ENCODE measurements at regions not wholly inside any gene's neighbourhood (a gene's known extent, or its start where the extent isn't known, plus 50 kb on each side); places are given as distances from the start of the nearest gene placed in this dataset.

GRCh38 chr3:73745526-73746191, 120.9 kb upstream of the PDZRN3 start:
- H3K4me2 ChIP-seq (ENCODE audit: low read length): no peak overlapping the region
- H3K9ac ChIP-seq (ENCODE audit: low read length): no peak overlapping the region
- DNase-seq: no peak
- H3K14ac ChIP-seq (ENCODE audit: low read length): no peak overlapping the region
- H2BK12ac ChIP-seq (ENCODE audit: low read length): no peak overlapping the region
- H3K27me3 ChIP-seq (ENCODE audit: insufficient read depth, low read length): no peaks in the 10 kb centered on the region
- H3K4me1 ChIP-seq (ENCODE audit: control insufficient read depth in 1 of 2, insufficient read depth in 2 of 2, low read length in 2 of 2): no peaks in the 10 kb centered on the region
- H3K4ac ChIP-seq (ENCODE audit: low read depth, low read length): no peak overlapping the region
- H3K27ac ChIP-seq (ENCODE audit: low read depth, low read length): no peak overlapping the region
- H3K18ac ChIP-seq (ENCODE audit: low read length): no peak overlapping the region
- H2AK5ac ChIP-seq (ENCODE audit: low read length): no peak overlapping the region
- H2BK120ac ChIP-seq (ENCODE audit: insufficient read depth, low read length, poor library complexity): no peak overlapping the region
- no CpG with 5 or more reads among the region's 9 CpGs for WGBS (ENCODE audit: extremely low coverage, insufficient coverage, insufficient read length)
- H2BK5ac ChIP-seq (ENCODE audit: low read depth, low read length, poor library complexity): no peak overlapping the region
- no peaks in the 10 kb centered on the region for H3K79me2 ChIP-seq (ENCODE audit: control insufficient read depth, insufficient read depth, low read length, poor library complexity)
- no peaks in the 10 kb centered on the region for H3K36me3 ChIP-seq (ENCODE audit: control insufficient read depth in 1 of 2, insufficient read depth in 2 of 2, low read length in 2 of 2)
- no peak overlapping the region for H3K23ac ChIP-seq (ENCODE audit: low read length)
- no peaks in the 10 kb centered on the region for H3K9me3 ChIP-seq (ENCODE audit: insufficient read depth, low read depth, low read length)
- H4K12ac ChIP-seq (ENCODE audit: low read depth, low read length): no peak overlapping the region
- no peak overlapping the region for H2AFZ ChIP-seq (ENCODE audit: insufficient read depth, low read length, poor library complexity)
- no peak overlapping the region for H4K8ac ChIP-seq (ENCODE audit: low read depth, low read length)
- no peaks in the 10 kb centered on the region for H3K79me1 ChIP-seq (ENCODE audit: low read length)
- H4K91ac ChIP-seq (ENCODE audit: low read depth, low read length): no peak overlapping the region
- no peak overlapping the region for H3K4me3 ChIP-seq (ENCODE audit: low read depth, low read length)

GRCh38 chr3:73743551-73743950, 118.8 kb upstream of the PDZRN3 start:
- H3K36me3 ChIP-seq (ENCODE audit: control insufficient read depth in 1 of 2, insufficient read depth in 2 of 2, low read length in 2 of 2): no peaks in the 10 kb centered on the region
- H3K4me1 ChIP-seq (ENCODE audit: control insufficient read depth in 1 of 2, insufficient read depth in 2 of 2, low read length in 2 of 2): no peaks in the 10 kb centered on the region
- WGBS (ENCODE audit: extremely low coverage, insufficient coverage, insufficient read length): no CpG with 5 or more reads among the region's 4 CpGs
- no peaks in the 10 kb centered on the region for H3K27me3 ChIP-seq (ENCODE audit: insufficient read depth, low read length)
- no peak overlapping the region for H3K18ac ChIP-seq (ENCODE audit: low read length)
- no peak overlapping the region for H3K27ac ChIP-seq (ENCODE audit: low read depth, low read length)
- no peak overlapping the region for H4K91ac ChIP-seq (ENCODE audit: low read depth, low read length)
- no peak overlapping the region for H2BK5ac ChIP-seq (ENCODE audit: low read depth, low read length, poor library complexity)
- no peak for DNase-seq
- H4K12ac ChIP-seq (ENCODE audit: low read depth, low read length): no peak overlapping the region
- H4K8ac ChIP-seq (ENCODE audit: low read depth, low read length): no peak overlapping the region
- H2BK120ac ChIP-seq (ENCODE audit: insufficient read depth, low read length, poor library complexity): no peak overlapping the region
- H3K4me3 ChIP-seq (ENCODE audit: low read depth, low read length): no peak overlapping the region
- no peaks in the 10 kb centered on the region for H3K9me3 ChIP-seq (ENCODE audit: insufficient read depth, low read depth, low read length)
- H3K23ac ChIP-seq (ENCODE audit: low read length): no peak overlapping the region
- H3K4ac ChIP-seq (ENCODE audit: low read depth, low read length): no peak overlapping the region
- H3K79me2 ChIP-seq (ENCODE audit: control insufficient read depth, insufficient read depth, low read length, poor library complexity): no peaks in the 10 kb centered on the region
- no peaks in the 10 kb centered on the region for H3K79me1 ChIP-seq (ENCODE audit: low read length)
- H2AFZ ChIP-seq (ENCODE audit: insufficient read depth, low read length, poor library complexity): no peak overlapping the region
- no peak overlapping the region for H3K9ac ChIP-seq (ENCODE audit: low read length)
- no peak overlapping the region for H2AK5ac ChIP-seq (ENCODE audit: low read length)
- H2BK12ac ChIP-seq (ENCODE audit: low read length): no peak overlapping the region
- no peak overlapping the region for H3K4me2 ChIP-seq (ENCODE audit: low read length)
- no peak overlapping the region for H3K14ac ChIP-seq (ENCODE audit: low read length)

GRCh38 chr3:73739791-73740453, 115.2 kb upstream of the PDZRN3 start:
- no peaks in the 10 kb centered on the region for H3K4me1 ChIP-seq (ENCODE audit: control insufficient read depth in 1 of 2, insufficient read depth in 2 of 2, low read length in 2 of 2)
- DNase-seq: no peak
- no peaks in the 10 kb centered on the region for H3K27me3 ChIP-seq (ENCODE audit: insufficient read depth, low read length)
- no peak overlapping the region for H3K4ac ChIP-seq (ENCODE audit: low read depth, low read length)
- H3K14ac ChIP-seq (ENCODE audit: low read length): no peak overlapping the region
- no peaks in the 10 kb centered on the region for H3K79me2 ChIP-seq (ENCODE audit: control insufficient read depth, insufficient read depth, low read length, poor library complexity)
- H4K91ac ChIP-seq (ENCODE audit: low read depth, low read length): no peak overlapping the region
- no peak overlapping the region for H3K18ac ChIP-seq (ENCODE audit: low read length)
- no peak overlapping the region for H3K9ac ChIP-seq (ENCODE audit: low read length)
- H3K9me3 ChIP-seq (ENCODE audit: insufficient read depth, low read depth, low read length): no peaks in the 10 kb centered on the region
- H2BK5ac ChIP-seq (ENCODE audit: low read depth, low read length, poor library complexity): no peak overlapping the region
- no CpG with 5 or more reads among the region's 5 CpGs for WGBS (ENCODE audit: extremely low coverage, insufficient coverage, insufficient read length)
- H3K4me2 ChIP-seq (ENCODE audit: low read length): no peak overlapping the region
- no peak overlapping the region for H3K23ac ChIP-seq (ENCODE audit: low read length)
- no peak overlapping the region for H2AFZ ChIP-seq (ENCODE audit: insufficient read depth, low read length, poor library complexity)
- H2AK5ac ChIP-seq (ENCODE audit: low read length): no peak overlapping the region
- no peaks in the 10 kb centered on the region for H3K79me1 ChIP-seq (ENCODE audit: low read length)
- H3K36me3 ChIP-seq (ENCODE audit: control insufficient read depth in 1 of 2, insufficient read depth in 2 of 2, low read length in 2 of 2): no peaks in the 10 kb centered on the region
- H3K27ac ChIP-seq (ENCODE audit: low read depth, low read length): no peak overlapping the region
- H4K8ac ChIP-seq (ENCODE audit: low read depth, low read length): no peak overlapping the region
- H2BK12ac ChIP-seq (ENCODE audit: low read length): no peak overlapping the region
- H2BK120ac ChIP-seq (ENCODE audit: insufficient read depth, low read length, poor library complexity): no peak overlapping the region
- H3K4me3 ChIP-seq (ENCODE audit: low read depth, low read length): no peak overlapping the region
- no peak overlapping the region for H4K12ac ChIP-seq (ENCODE audit: low read depth, low read length)

- Histone ChIP-seq H3K4me3 (ENCODE audit: low read depth, low read length) (no peak overlapping the region), H4K91ac (ENCODE audit: low read depth, low read length) (no peak overlapping the region), H3K14ac (ENCODE audit: low read length) (no peak overlapping the region), H3K79me1 (ENCODE audit: low read length) (no peaks in the 10 kb centered on the region), H2BK12ac (ENCODE audit: low read length) (no peak overlapping the region), H3K4me2 (ENCODE audit: low read length) (no peak overlapping the region), H3K23ac (ENCODE audit: low read length) (no peak overlapping the region), H3K9me3 (ENCODE audit: insufficient read depth, low read depth, low read length) (no peaks in the 10 kb centered on the region), H3K27me3 (ENCODE audit: insufficient read depth, low read length) (no peaks in the 10 kb centered on the region), H3K9ac (ENCODE audit: low read length) (no peak overlapping the region), H2BK120ac (ENCODE audit: insufficient read depth, low read length, poor library complexity) (no peak overlapping the region), H3K18ac (ENCODE audit: low read length) (no peak overlapping the region), H4K12ac (ENCODE audit: low read depth, low read length) (no peak overlapping the region), H3K4me1 (ENCODE audit: control insufficient read depth in 1 of 2, insufficient read depth in 2 of 2, low read length in 2 of 2) (no peaks in the 10 kb centered on the region), H3K27ac (ENCODE audit: low read depth, low read length) (no peak overlapping the region), H4K8ac (ENCODE audit: low read depth, low read length) (no peak overlapping the region), H2BK5ac (ENCODE audit: low read depth, low read length, poor library complexity) (no peak overlapping the region), H2AFZ (ENCODE audit: insufficient read depth, low read length, poor library complexity) (no peak overlapping the region), H3K4ac (ENCODE audit: low read depth, low read length) (no peak overlapping the region), H2AK5ac (ENCODE audit: low read length) (no peak overlapping the region), H3K36me3 (ENCODE audit: control insufficient read depth in 1 of 2, insufficient read depth in 2 of 2, low read length in 2 of 2) (no peaks in the 10 kb centered on the region), H3K79me2 (ENCODE audit: control insufficient read depth, insufficient read depth, low read length, poor library complexity) (no peaks in the 10 kb centered on the region)
- no peak for DNase-seq
- no CpG with 5 or more reads among the region's 1 CpG for WGBS (ENCODE audit: extremely low coverage, insufficient coverage, insufficient read length)
These were observed 114.0 kb upstream of the PDZRN3 start for GRCh38 chr3:73738711-73739110.

All from trophoblast cell (in vitro differentiated cells and primary cell).